Chondrocyte (in vitro differentiated cells): ENCODE measurements at regions not wholly inside any gene's neighbourhood (a gene's known extent, or its start where the extent isn't known, plus 50 kb on each side); places are given as distances from the start of the nearest gene placed in this dataset.
A peak's percentile ranks its signal among the peaks of the same experiment; 100 is the strongest.
"Not testable (repeated sequence)": the region's sequence is repeated elsewhere in the genome, so short reads cannot be mapped to it uniquely, and the experiment has no call there.

ENCODE experiments used
- DNase-seq: peaks from one replicate; pipeline ENCODE4 v3.0.0; 2021; ENCODE audit warnings: mixed read lengths, low spot score
- H3K27ac Mint-ChIP-seq: one replicate; pipeline ENCODE4 v1.8.0; 2021; ENCODE audit warnings: mild to moderate bottlenecking, moderate library complexity, mixed read lengths; ENCODE audit not compliant: unreplicated experiment
- H3K27me3 Mint-ChIP-seq: 2 replicates; pipeline ENCODE4 v1.8.0; 2021; ENCODE audit warnings: low read depth, mixed read lengths
- H3K36me3 Mint-ChIP-seq: 2 replicates; pipeline ENCODE4 v1.8.0; 2021; ENCODE audit warnings: low read depth, mixed read lengths
- H3K4me1 Mint-ChIP-seq: 2 replicates; pipeline ENCODE4 v1.8.0; 2021; ENCODE audit warnings: low read depth, mild to moderate bottlenecking, mixed read lengths
- H3K4me3 Mint-ChIP-seq: one replicate; pipeline ENCODE4 v1.8.0; 2021; ENCODE audit warnings: mild to moderate bottlenecking, moderate library complexity, mixed read lengths; ENCODE audit not compliant: unreplicated experiment
- H3K9me3 Mint-ChIP-seq: 2 replicates; pipeline ENCODE4 v1.8.0; 2021; ENCODE audit warnings: low read depth, mixed read lengths
- TF ChIP-seq, protein P1 (sequence below): fragments of 200-600 bp; sonication (generic); IDR thresholded peaks from 2 replicates; pipeline ENCODE4 v1.5.0; 2021; ENCODE audit warnings: antibody characterized with exemption, mild to moderate bottlenecking, moderate library complexity

DNA sequence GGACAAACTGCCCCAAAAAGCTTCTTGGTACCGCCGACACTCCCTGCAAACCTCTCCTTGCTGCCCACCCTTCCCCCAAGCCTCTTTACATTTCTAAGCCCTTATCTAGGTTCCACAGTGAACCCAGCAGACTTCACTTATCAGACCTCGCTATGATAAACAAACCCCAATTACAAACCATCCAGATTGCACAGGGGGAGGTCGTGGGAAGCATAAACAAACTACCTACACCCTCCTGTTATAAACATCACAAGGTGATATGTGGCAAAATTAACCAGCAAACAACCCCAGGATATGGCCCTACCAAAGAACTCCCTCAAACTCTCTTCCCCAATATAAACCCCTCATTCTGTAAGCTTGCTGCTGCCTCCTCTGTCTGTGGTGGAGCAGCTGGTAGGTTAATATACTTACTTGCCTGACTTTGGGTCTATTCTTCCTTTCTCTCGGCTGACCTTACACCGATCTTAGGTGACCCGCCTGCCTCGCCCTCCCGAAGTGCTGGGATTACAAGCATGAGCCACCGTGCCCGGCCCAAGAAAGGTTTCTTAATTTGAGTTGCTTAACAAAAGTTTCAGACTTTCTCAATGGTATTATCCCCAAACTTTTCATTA lies 66.0 kb upstream of the TENM4 start:
- Mint-ChIP-seq H3K4me3 (no peak overlapping the region), H3K36me3 (peaks cover 1% of the 10 kb centered on the region), H3K27ac (no peak overlapping the region), H3K9me3 (no peaks in the 10 kb centered on the region), H3K27me3 (peaks cover 2% of the 10 kb centered on the region), H3K4me1 (peaks cover 27% of the 10 kb centered on the region)
- DNase-seq, result no peak
- TF ChIP-seq, protein P1, sequence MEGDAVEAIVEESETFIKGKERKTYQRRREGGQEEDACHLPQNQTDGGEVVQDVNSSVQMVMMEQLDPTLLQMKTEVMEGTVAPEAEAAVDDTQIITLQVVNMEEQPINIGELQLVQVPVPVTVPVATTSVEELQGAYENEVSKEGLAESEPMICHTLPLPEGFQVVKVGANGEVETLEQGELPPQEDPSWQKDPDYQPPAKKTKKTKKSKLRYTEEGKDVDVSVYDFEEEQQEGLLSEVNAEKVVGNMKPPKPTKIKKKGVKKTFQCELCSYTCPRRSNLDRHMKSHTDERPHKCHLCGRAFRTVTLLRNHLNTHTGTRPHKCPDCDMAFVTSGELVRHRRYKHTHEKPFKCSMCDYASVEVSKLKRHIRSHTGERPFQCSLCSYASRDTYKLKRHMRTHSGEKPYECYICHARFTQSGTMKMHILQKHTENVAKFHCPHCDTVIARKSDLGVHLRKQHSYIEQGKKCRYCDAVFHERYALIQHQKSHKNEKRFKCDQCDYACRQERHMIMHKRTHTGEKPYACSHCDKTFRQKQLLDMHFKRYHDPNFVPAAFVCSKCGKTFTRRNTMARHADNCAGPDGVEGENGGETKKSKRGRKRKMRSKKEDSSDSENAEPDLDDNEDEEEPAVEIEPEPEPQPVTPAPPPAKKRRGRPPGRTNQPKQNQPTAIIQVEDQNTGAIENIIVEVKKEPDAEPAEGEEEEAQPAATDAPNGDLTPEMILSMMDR, result no peak

DNA sequence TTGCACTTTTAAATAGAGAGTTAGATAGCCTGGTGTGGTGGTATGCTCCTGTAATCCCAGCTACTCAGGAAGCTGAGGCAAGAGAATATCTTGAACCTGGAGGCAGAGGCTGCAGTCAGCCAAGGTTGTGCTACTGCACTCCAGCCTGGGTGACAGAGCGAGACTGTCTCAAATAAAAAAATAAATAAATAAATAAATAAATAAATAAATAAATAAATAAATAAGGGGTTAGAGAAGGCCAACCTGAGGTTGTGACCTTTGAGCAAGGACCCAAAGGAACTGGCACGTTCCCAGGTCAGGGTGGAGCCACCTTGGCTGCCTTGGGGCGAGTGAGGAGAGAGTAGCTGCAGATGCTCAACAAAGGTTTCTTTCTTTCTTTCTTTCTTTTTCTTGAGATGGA lies 65.3 kb upstream of the TENM4 start:
- Mint-ChIP-seq H3K9me3 (no peaks in the 10 kb centered on the region), H3K4me1 (peaks cover 34% of the 10 kb centered on the region), H3K27me3 (peaks cover 2% of the 10 kb centered on the region), H3K27ac (no peak overlapping the region), H3K4me3 (no peak overlapping the region), H3K36me3 (peaks cover 1% of the 10 kb centered on the region)
- TF ChIP-seq, protein P1, result no peak
- no peak for DNase-seq

DNA sequence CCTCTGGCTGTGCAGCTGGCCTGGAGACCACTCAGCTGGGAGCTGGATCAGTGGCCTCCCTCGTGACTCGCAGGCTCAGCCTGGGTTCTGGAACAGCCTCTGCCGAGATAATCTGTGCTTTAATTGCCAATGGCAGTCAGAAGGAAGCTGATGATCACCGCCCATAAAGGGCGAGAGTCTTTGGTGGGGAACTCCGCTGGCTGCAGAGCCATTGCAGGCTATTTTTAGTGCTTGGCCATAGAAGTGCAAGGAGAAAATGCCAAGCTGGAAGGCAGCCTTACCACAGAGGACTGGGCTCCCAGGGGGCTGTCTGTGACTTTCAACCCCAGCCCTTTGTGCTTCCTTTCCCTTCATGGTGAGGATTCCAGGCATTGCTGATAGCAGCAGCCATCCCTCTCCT lies 62.2 kb upstream of the TENM4 start:
- Mint-ChIP-seq H3K4me1 (peaks cover 35% of the 10 kb centered on the region), H3K27me3 (peaks cover 2% of the 10 kb centered on the region), H3K9me3 (no peaks in the 10 kb centered on the region), H3K27ac (peak overlapping the region; percentile 79), H3K36me3 (no peaks in the 10 kb centered on the region), H3K4me3 (no peak overlapping the region)
- TF ChIP-seq, protein P1, result no peak
- DNase-seq, result no peak

DNA sequence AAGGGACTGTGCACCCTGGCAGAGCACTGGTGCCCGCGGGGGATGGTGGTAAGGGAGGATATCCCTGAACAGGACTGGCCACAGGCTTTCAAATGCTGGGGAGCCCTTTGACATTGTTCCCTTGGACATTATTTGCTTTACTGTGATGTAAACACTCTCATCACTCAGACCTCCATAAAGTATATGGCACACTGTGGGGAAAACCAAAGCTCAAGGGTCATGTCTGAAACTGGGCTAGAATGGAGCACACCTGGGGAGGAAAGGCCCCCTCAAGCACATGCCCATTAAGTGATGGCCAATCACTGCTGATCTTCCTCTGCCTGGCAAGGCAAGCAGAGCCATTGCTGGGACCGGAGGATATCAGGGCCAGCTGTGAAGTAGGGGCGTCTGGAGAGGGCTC lies 60.9 kb upstream of the TENM4 start:
- Mint-ChIP-seq H3K4me3 (no peak overlapping the region), H3K27me3 (peaks cover 2% of the 10 kb centered on the region), H3K9me3 (peaks cover 4% of the 10 kb centered on the region), H3K27ac (peak overlapping the region; percentile 29), H3K36me3 (no peaks in the 10 kb centered on the region), H3K4me1 (peaks cover 35% of the 10 kb centered on the region)
- TF ChIP-seq, protein P1, result no peak
- no peak for DNase-seq

- not testable (repeated sequence) for H3K9me3 Mint-ChIP-seq, H3K4me3 Mint-ChIP-seq, H3K27ac Mint-ChIP-seq, H3K36me3 Mint-ChIP-seq, DNase-seq, H3K27me3 Mint-ChIP-seq
- peaks cover 35% of the 10 kb centered on the region for H3K4me1 Mint-ChIP-seq
Observed at GRCh38 chr11:79499929-79500328, 59.1 kb upstream of the TENM4 start.

DNA sequence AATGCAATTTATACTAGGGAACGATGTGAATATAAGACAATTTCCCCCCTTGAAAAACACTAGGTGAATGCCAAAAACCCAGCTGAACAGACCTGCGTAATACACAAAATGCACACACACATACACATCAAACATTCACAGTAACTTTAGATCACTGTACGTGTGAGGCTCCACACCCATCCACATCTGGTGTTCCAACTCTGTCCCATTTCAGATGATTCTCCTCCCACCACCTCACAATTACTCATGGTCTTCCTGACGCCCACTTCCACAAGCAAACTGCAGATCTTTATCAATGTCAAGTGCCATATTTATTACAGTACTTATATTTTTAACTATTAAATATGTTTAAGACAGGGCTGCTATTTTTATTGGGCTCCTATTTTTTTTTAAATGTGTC lies 57.8 kb upstream of the TENM4 start:
- no peaks in the 10 kb centered on the region for H3K27me3 Mint-ChIP-seq
- H3K36me3 Mint-ChIP-seq, result no peaks in the 10 kb centered on the region
- TF ChIP-seq, protein P1, result no peak
- no peak for DNase-seq
- H3K4me3 Mint-ChIP-seq, result no peak overlapping the region
- H3K4me1 Mint-ChIP-seq, result peaks cover 26% of the 10 kb centered on the region
- no peak overlapping the region for H3K27ac Mint-ChIP-seq
- peaks cover 4% of the 10 kb centered on the region for H3K9me3 Mint-ChIP-seq
